ENCODE measurements at regions not wholly inside any gene's neighbourhood (a gene's known extent, or its start where the extent isn't known, plus 50 kb on each side); places are given as distances from the start of the nearest gene placed in this dataset.

- TF ChIP-seq EP300 (IDR thresholded peaks at IDR 0.05) (no peak), CTCF (IDR thresholded peaks at IDR 0.05) (no peak), POLR2A (IDR thresholded peaks at IDR 0.05; ENCODE audit: low read depth) (no peak)
These were observed 58.1 kb upstream of the ZNF354A start for GRCh38 chr5:178788381-178789085.

All from esophagus muscularis mucosa (tissue), 4 donors.